Liver (tissue), 3 donors: ENCODE measurements at regions not wholly inside any gene's neighbourhood (a gene's known extent, or its start where the extent isn't known, plus 50 kb on each side); places are given as distances from the start of the nearest gene placed in this dataset.

Experiments used
- ATF3 ChIP-seq: IDR thresholded peaks from 2 replicates; pipeline ENCODE4 v1.6.1; 2016; ENCODE audit warnings: antibody characterized with exemption
- CTCF ChIP-seq: fragments of 150-350 bp; IDR thresholded peaks from 2 replicates; pipeline ENCODE4 v1.5.1; 2017; ENCODE audit warnings: improper control_type of control experiment, low read depth, low read length; ENCODE audit not compliant: missing input control
- EGR1 ChIP-seq, 2 donors: IDR thresholded peaks; 2 replicates each; pipeline ENCODE4 v1.6.1; 2016 to 2018; ENCODE audit warnings: antibody characterized with exemption in 2 of 2, low read depth in 2 of 2
- FOXA1 ChIP-seq: IDR thresholded peaks from 2 replicates; pipeline ENCODE4 v1.6.1; 2016; ENCODE audit warnings: antibody characterized with exemption
- HNF4A ChIP-seq, 2 donors: conservative IDR thresholded peaks; 2 replicates each; pipeline ENCODE4 v1.6.1; 2016; ENCODE audit warnings: antibody characterized with exemption in 2 of 2, mild to moderate bottlenecking in 2 of 2
- JUND ChIP-seq, 2 donors: IDR thresholded peaks; 2 replicates each; pipeline ENCODE4 v1.6.1; 2016; ENCODE audit warnings: antibody characterized with exemption in 2 of 2
- MAX ChIP-seq: IDR thresholded peaks from 2 replicates; pipeline ENCODE4 v1.6.1; 2016; ENCODE audit warnings: antibody characterized with exemption
- NR2F2 ChIP-seq: IDR thresholded peaks from 2 replicates; pipeline ENCODE4 v1.6.1; 2016; ENCODE audit warnings: antibody characterized with exemption
- RAD21 ChIP-seq, 2 donors: IDR thresholded peaks; 2 replicates each; pipeline ENCODE4 v1.6.1; 2016; ENCODE audit warnings: antibody characterized with exemption in 2 of 2, mild to moderate bottlenecking in 2 of 2
- REST ChIP-seq: IDR thresholded peaks from 2 replicates; pipeline ENCODE4 v1.6.1; 2016; ENCODE audit warnings: antibody characterized with exemption, mild to moderate bottlenecking
- SP1 ChIP-seq: IDR thresholded peaks from 2 replicates; pipeline ENCODE4 v1.6.1; 2018; ENCODE audit warnings: antibody characterized with exemption, mild to moderate bottlenecking
- TAF1 ChIP-seq: conservative IDR thresholded peaks from 2 replicates; pipeline ENCODE4 v1.6.1; 2016; ENCODE audit warnings: antibody characterized with exemption, mild to moderate bottlenecking
- YY1 ChIP-seq: IDR thresholded peaks from 2 replicates; pipeline ENCODE4 v1.6.1; 2016; ENCODE audit warnings: antibody characterized with exemption, mild to moderate bottlenecking
- donor health status: healthy.
- donor health status: healthy.

GRCh38 chrY:7871304-7871932, 959.9 kb upstream of the AMELY start:
- TF ChIP-seq TAF1 (no peak), CTCF (no peak), RAD21 (IDR thresholded peaks at IDR 0.05) (no peak), MAX (no peak), JUND (IDR thresholded peaks at IDR 0.05) (no peak), YY1 (no peak), SP1 (no peak), REST (no peak), NR2F2 (no peak), EGR1 (IDR thresholded peaks at IDR 0.05; ENCODE audit: low read depth in 2 of 2) (no peak), ATF3 (no peak), FOXA1 (no peak), HNF4A (conservative IDR thresholded peaks at IDR 0.05) (no peak)
